ENCODE measurements at regions not wholly inside any gene's neighbourhood (a gene's known extent, or its start where the extent isn't known, plus 50 kb on each side); places are given as distances from the start of the nearest gene placed in this dataset.

GRCh38 chr20:40970218-40970617 lies 58.4 kb upstream of the TOP1 start:
- intact Hi-C loops (cut with micrococcal nuclease; ENCODE audit: unreplicated experiment) = no loop called here
- Histone ChIP-seq H3K9me3 (ENCODE audit: low read depth, low read length, poor library complexity, severe bottlenecking) (no peaks in the 10 kb centered on the region), H3K27me3 (replicated peaks; ENCODE audit: insufficient read depth, low read depth, low read length, poor library complexity) (no peaks in the 10 kb centered on the region), H3K27ac (ENCODE audit: low read depth, low read length, poor library complexity, severe bottlenecking) (no peak overlapping the region), H3K36me3 (ENCODE audit: insufficient read depth, low read length, poor library complexity, severe bottlenecking) (no peaks in the 10 kb centered on the region), H3K4me3 (ENCODE audit: low read depth, low read length, poor library complexity, severe bottlenecking) (no peak overlapping the region), H3K4me1 (ENCODE audit: insufficient read depth, low read length, poor library complexity, severe bottlenecking) (no peaks in the 10 kb centered on the region)
- TF ChIP-seq EZH2 (IDR thresholded peaks at IDR 0.05; ENCODE audit: borderline replicate concordance, low read depth, low read length, poor library complexity, severe bottlenecking) (no peak), CTCF (conservative IDR thresholded peaks at IDR 0.05; ENCODE audit: low read depth, low read length) (no peak; the same call in 1 of the 2 replicates)
- DNase-seq (ENCODE audit: low spot score) = no peak
- no TSS peak for BruUV-seq (replicated peaks)
- ChIA-PET POLR2A (ENCODE audit: low non-redundant PET) (no interaction called here), CTCF (no interaction called here)

GRCh38 chr20:40977218-40977617 lies 51.4 kb upstream of the TOP1 start:
- no peaks in the 10 kb centered on the region for H3K27me3 ChIP-seq (replicated peaks; ENCODE audit: insufficient read depth, low read depth, low read length, poor library complexity)
- no TSS peak for BruUV-seq (replicated peaks)
- peaks cover 15% of the 10 kb centered on the region for H3K9me3 ChIP-seq (ENCODE audit: low read depth, low read length, poor library complexity, severe bottlenecking)
- H3K27ac ChIP-seq (ENCODE audit: low read depth, low read length, poor library complexity, severe bottlenecking) = no peak overlapping the region
- TF ChIP-seq CTCF (conservative IDR thresholded peaks at IDR 0.05; ENCODE audit: low read depth, low read length) = no peak
- no peak for TF ChIP-seq EZH2 (IDR thresholded peaks at IDR 0.05; ENCODE audit: borderline replicate concordance, low read depth, low read length, poor library complexity, severe bottlenecking)
- POLR2A ChIA-PET (ENCODE audit: low non-redundant PET) = no interaction called here
- H3K4me1 ChIP-seq (ENCODE audit: insufficient read depth, low read length, poor library complexity, severe bottlenecking) = no peaks in the 10 kb centered on the region
- CTCF ChIA-PET = no interaction called here
- intact Hi-C loops (cut with micrococcal nuclease; ENCODE audit: unreplicated experiment) = no loop called here
- H3K4me3 ChIP-seq (ENCODE audit: low read depth, low read length, poor library complexity, severe bottlenecking) = no peak overlapping the region
- DNase-seq (ENCODE audit: low spot score) = no peak
- no peaks in the 10 kb centered on the region for H3K36me3 ChIP-seq (ENCODE audit: insufficient read depth, low read length, poor library complexity, severe bottlenecking)

- no peak for TF ChIP-seq EZH2 (IDR thresholded peaks at IDR 0.05; ENCODE audit: borderline replicate concordance, low read depth, low read length, poor library complexity, severe bottlenecking)
- no peak for TF ChIP-seq CTCF (conservative IDR thresholded peaks at IDR 0.05; ENCODE audit: low read depth, low read length)
- H3K4me3 ChIP-seq (ENCODE audit: low read depth, low read length, poor library complexity, severe bottlenecking) = no peak overlapping the region
- no peaks in the 10 kb centered on the region for H3K4me1 ChIP-seq (ENCODE audit: insufficient read depth, low read length, poor library complexity, severe bottlenecking)
- no peak overlapping the region for H3K27ac ChIP-seq (ENCODE audit: low read depth, low read length, poor library complexity, severe bottlenecking)
- DNase-seq (ENCODE audit: low spot score) = no peak
- ChIA-PET POLR2A (ENCODE audit: low non-redundant PET) (no interaction called here), CTCF (no interaction called here)
- H3K9me3 ChIP-seq (ENCODE audit: low read depth, low read length, poor library complexity, severe bottlenecking) = peaks cover 15% of the 10 kb centered on the region
- BruUV-seq (replicated peaks) = no TSS peak
- no peaks in the 10 kb centered on the region for H3K27me3 ChIP-seq (replicated peaks; ENCODE audit: insufficient read depth, low read depth, low read length, poor library complexity)
- intact Hi-C loops (cut with micrococcal nuclease; ENCODE audit: unreplicated experiment) = no loop called here
- no peaks in the 10 kb centered on the region for H3K36me3 ChIP-seq (ENCODE audit: insufficient read depth, low read length, poor library complexity, severe bottlenecking)
These were observed 49.9 kb upstream of the TOP1 start for GRCh38 chr20:40978761-40979160.

All from A673 (cell line).